Trophoblast cell (in vitro differentiated cells and primary cell): ENCODE measurements at regions not wholly inside any gene's neighbourhood (a gene's known extent, or its start where the extent isn't known, plus 50 kb on each side); places are given as distances from the start of the nearest gene placed in this dataset.

Experiments
- DNase-seq, 2 donors: peaks; one replicate each; pipeline ENCODE4 v3.0.0-alpha.2; 2016
- H2AFZ ChIP-seq: 2 replicates; pipeline ENCODE4 v1.6.1; 2013; ENCODE audit warnings: low read length, moderate library complexity, mild to moderate bottlenecking; ENCODE audit not compliant: insufficient read depth, poor library complexity
- H2AK5ac ChIP-seq: 2 replicates; pipeline ENCODE4 v1.6.1; 2013; ENCODE audit warnings: mild to moderate bottlenecking, low read length
- H2BK120ac ChIP-seq: 2 replicates; pipeline ENCODE4 v1.6.1; 2013; ENCODE audit warnings: low read length, mild to moderate bottlenecking, moderate library complexity; ENCODE audit not compliant: insufficient read depth, poor library complexity
- H2BK12ac ChIP-seq: 2 replicates; pipeline ENCODE4 v1.6.1; 2013; ENCODE audit warnings: mild to moderate bottlenecking, low read length, moderate library complexity
- H2BK5ac ChIP-seq: 2 replicates; pipeline ENCODE4 v1.6.1; 2013; ENCODE audit warnings: low read length, low read depth, moderate library complexity, mild to moderate bottlenecking; ENCODE audit not compliant: poor library complexity
- H3K14ac ChIP-seq: 2 replicates; pipeline ENCODE4 v1.6.1; 2013; ENCODE audit warnings: mild to moderate bottlenecking, low read length
- H3K18ac ChIP-seq: 2 replicates; pipeline ENCODE4 v1.6.1; 2013; ENCODE audit warnings: mild to moderate bottlenecking, low read length
- H3K23ac ChIP-seq: 2 replicates; pipeline ENCODE4 v1.6.1; 2013; ENCODE audit warnings: low read length
- H3K27ac ChIP-seq: 2 replicates; pipeline ENCODE4 v1.5.1; 2013; ENCODE audit warnings: low read depth, mild to moderate bottlenecking, inconsistent platforms, low read length, moderate library complexity
- H3K27me3 ChIP-seq: 2 replicates; pipeline ENCODE4 v1.6.1; 2013; ENCODE audit warnings: inconsistent platforms, mild to moderate bottlenecking, low read length, moderate library complexity; ENCODE audit not compliant: insufficient read depth
- H3K36me3 ChIP-seq, 2 experiments: 1 replicate in 1 of 2; 2 replicates in 1 of 2; pipeline ENCODE4 v1.6.1; 2013; ENCODE audit warnings: low read length in 2 of 2, mild to moderate bottlenecking in 2 of 2, moderate library complexity in 1 of 2; ENCODE audit not compliant: insufficient read depth in 2 of 2, control insufficient read depth in 1 of 2
- H3K4ac ChIP-seq: 2 replicates; pipeline ENCODE4 v1.6.1; 2013; ENCODE audit warnings: low read depth, mild to moderate bottlenecking, low read length, moderate library complexity
- H3K4me1 ChIP-seq, 2 experiments: 1 replicate in 1 of 2; 2 replicates in 1 of 2; pipeline ENCODE4 v1.6.1; 2013; ENCODE audit warnings: low read length in 2 of 2, mild to moderate bottlenecking in 2 of 2, moderate library complexity in 1 of 2; ENCODE audit not compliant: insufficient read depth in 2 of 2, control insufficient read depth in 1 of 2
- H3K4me2 ChIP-seq: 2 replicates; pipeline ENCODE4 v1.6.1; 2013; ENCODE audit warnings: inconsistent platforms, mild to moderate bottlenecking, low read length, moderate library complexity
- H3K4me3 ChIP-seq: 2 replicates; pipeline ENCODE4 v1.5.1; 2013; ENCODE audit warnings: mild to moderate bottlenecking, low read depth, low read length, inconsistent platforms
- H3K79me1 ChIP-seq: one replicate; pipeline ENCODE4 v1.6.1; 2013; ENCODE audit warnings: low read length
- H3K79me2 ChIP-seq: 2 replicates; pipeline ENCODE4 v1.6.1; 2013; ENCODE audit warnings: low read length, mild to moderate bottlenecking; ENCODE audit not compliant: control insufficient read depth, insufficient read depth, poor library complexity
- H3K9ac ChIP-seq: 2 replicates; pipeline ENCODE4 v1.6.1; 2013; ENCODE audit warnings: mild to moderate bottlenecking, low read length
- H3K9me3 ChIP-seq: 2 replicates; pipeline ENCODE4 v1.6.1; 2013; ENCODE audit warnings: low read depth, mild to moderate bottlenecking, control low read depth, inconsistent platforms, low read length; ENCODE audit not compliant: insufficient read depth
- H4K12ac ChIP-seq: 2 replicates; pipeline ENCODE4 v1.6.1; 2013; ENCODE audit warnings: low read depth, mild to moderate bottlenecking, low read length, moderate library complexity
- H4K8ac ChIP-seq: 2 replicates; pipeline ENCODE4 v1.6.1; 2013; ENCODE audit warnings: low read depth, mild to moderate bottlenecking, low read length, moderate library complexity
- H4K91ac ChIP-seq: one replicate; pipeline ENCODE4 v1.6.1; 2013; ENCODE audit warnings: low read depth, mild to moderate bottlenecking, low read length, moderate library complexity
- WGBS: extraction: QIAGEN DNeasy Blood & Tissue Kit; methylation state at CpG from one replicate; pipeline ENCODE4 v1.1.7; 2013; ENCODE audit warnings: missing lambda C conversion rate; ENCODE audit not compliant: insufficient read length, insufficient coverage; ENCODE audit errors: extremely low coverage; 5-methylcytosine and 5-hydroxymethylcytosine counted together

DNA sequence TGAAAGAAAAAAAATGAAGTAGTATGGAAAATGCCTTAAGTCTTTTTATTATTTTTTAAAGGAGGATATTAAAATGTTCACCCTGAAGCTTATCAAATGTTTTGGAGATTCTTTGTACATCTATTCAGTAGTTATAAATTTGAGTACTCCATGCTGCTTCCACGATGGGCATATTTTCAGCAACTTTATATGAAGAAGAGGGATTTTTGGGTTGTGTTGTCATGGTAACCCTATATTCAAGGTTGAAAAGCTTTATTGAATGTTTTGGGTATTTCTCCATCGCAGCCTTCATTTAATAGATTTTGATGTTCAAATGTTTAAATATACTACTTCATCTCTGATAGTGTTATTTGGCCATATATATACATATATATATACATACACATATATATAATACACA, 557.5 kb downstream of the CAAP1 start:
- Histone ChIP-seq H2AK5ac (no peak overlapping the region), H3K9me3 (no peaks in the 10 kb centered on the region), H4K8ac (no peak overlapping the region), H3K23ac (no peak overlapping the region), H3K36me3 (no peaks in the 10 kb centered on the region), H3K4ac (no peak overlapping the region), H2BK5ac (no peak overlapping the region), H3K79me2 (no peaks in the 10 kb centered on the region), H3K14ac (no peak overlapping the region), H3K27me3 (no peaks in the 10 kb centered on the region), H2BK120ac (no peak overlapping the region), H3K9ac (no peak overlapping the region), H3K79me1 (no peaks in the 10 kb centered on the region), H4K91ac (no peak overlapping the region), H3K4me3 (no peak overlapping the region), H3K18ac (no peak overlapping the region), H3K4me2 (no peak overlapping the region), H3K4me1 (no peaks in the 10 kb centered on the region), H2BK12ac (no peak overlapping the region), H2AFZ (no peak overlapping the region), H3K27ac (no peak overlapping the region), H4K12ac (no peak overlapping the region)
- no CpG with 5 or more reads among the region's 2 CpGs for WGBS
- DNase-seq, result no peak

GRCh38 chr9:26334706-26335105, 557.9 kb downstream of the CAAP1 start:
- no peaks in the 10 kb centered on the region for H3K79me1 ChIP-seq
- H2BK5ac ChIP-seq, result no peak overlapping the region
- no peak overlapping the region for H2BK12ac ChIP-seq
- H3K4me1 ChIP-seq, result no peaks in the 10 kb centered on the region
- no peak overlapping the region for H4K12ac ChIP-seq
- H2AK5ac ChIP-seq, result no peak overlapping the region
- no peak overlapping the region for H3K4ac ChIP-seq
- H3K4me2 ChIP-seq, result no peak overlapping the region
- H3K79me2 ChIP-seq, result no peaks in the 10 kb centered on the region
- H2AFZ ChIP-seq, result no peak overlapping the region
- H3K36me3 ChIP-seq, result no peaks in the 10 kb centered on the region
- no CpG with 5 or more reads among the region's 4 CpGs for WGBS
- no peaks in the 10 kb centered on the region for H3K27me3 ChIP-seq
- no peak overlapping the region for H3K23ac ChIP-seq
- no peak overlapping the region for H4K91ac ChIP-seq
- H3K27ac ChIP-seq, result no peak overlapping the region
- H3K14ac ChIP-seq, result no peak overlapping the region
- H3K18ac ChIP-seq, result no peak overlapping the region
- no peaks in the 10 kb centered on the region for H3K9me3 ChIP-seq
- H3K4me3 ChIP-seq, result no peak overlapping the region
- DNase-seq, result no peak
- no peak overlapping the region for H2BK120ac ChIP-seq
- H4K8ac ChIP-seq, result no peak overlapping the region
- no peak overlapping the region for H3K9ac ChIP-seq

GRCh38 chr9:26331223-26331622, 561.4 kb downstream of the CAAP1 start:
- H3K4me2 ChIP-seq, result no peak overlapping the region
- no peak overlapping the region for H4K12ac ChIP-seq
- H3K14ac ChIP-seq, result no peak overlapping the region
- no peak overlapping the region for H4K91ac ChIP-seq
- H3K23ac ChIP-seq, result no peak overlapping the region
- no peak for DNase-seq
- WGBS, result no CpG with 5 or more reads among the region's 3 CpGs
- H3K18ac ChIP-seq, result no peak overlapping the region
- no peak overlapping the region for H3K4ac ChIP-seq
- H3K79me1 ChIP-seq, result no peaks in the 10 kb centered on the region
- no peak overlapping the region for H2BK120ac ChIP-seq
- no peaks in the 10 kb centered on the region for H3K36me3 ChIP-seq
- no peak overlapping the region for H2BK5ac ChIP-seq
- no peak overlapping the region for H3K27ac ChIP-seq
- no peak overlapping the region for H2BK12ac ChIP-seq
- H3K9ac ChIP-seq, result no peak overlapping the region
- H3K9me3 ChIP-seq, result no peaks in the 10 kb centered on the region
- no peaks in the 10 kb centered on the region for H3K27me3 ChIP-seq
- no peak overlapping the region for H2AFZ ChIP-seq
- no peaks in the 10 kb centered on the region for H3K4me1 ChIP-seq
- no peaks in the 10 kb centered on the region for H3K79me2 ChIP-seq
- H3K4me3 ChIP-seq, result no peak overlapping the region
- no peak overlapping the region for H2AK5ac ChIP-seq
- H4K8ac ChIP-seq, result no peak overlapping the region

- Histone ChIP-seq H3K36me3 (no peaks in the 10 kb centered on the region), H2BK12ac (no peak overlapping the region), H2AFZ (no peak overlapping the region), H3K4ac (no peak overlapping the region), H2BK120ac (no peak overlapping the region), H3K18ac (no peak overlapping the region), H3K4me3 (no peak overlapping the region), H3K14ac (no peak overlapping the region), H3K27ac (no peak overlapping the region), H3K27me3 (no peaks in the 10 kb centered on the region), H2BK5ac (no peak overlapping the region), H4K12ac (no peak overlapping the region), H2AK5ac (no peak overlapping the region), H4K8ac (no peak overlapping the region), H3K9ac (no peak overlapping the region), H3K23ac (no peak overlapping the region), H3K9me3 (no peaks in the 10 kb centered on the region), H3K4me1 (no peaks in the 10 kb centered on the region), H3K79me2 (no peaks in the 10 kb centered on the region), H3K79me1 (no peaks in the 10 kb centered on the region), H3K4me2 (no peak overlapping the region), H4K91ac (no peak overlapping the region)
- DNase-seq, result no peak
- no CpG with 5 or more reads among the region's 3 CpGs for WGBS
These were observed 562.6 kb downstream of the CAAP1 start for GRCh38 chr9:26329974-26330373.
